RPMI7951 (cell line): ENCODE measurements at regions not wholly inside any gene's neighbourhood (a gene's known extent, or its start where the extent isn't known, plus 50 kb on each side); places are given as distances from the start of the nearest gene placed in this dataset.
A peak's percentile ranks its signal among the peaks of the same experiment; 100 is the strongest.
"Not testable (repeated sequence)": the region's sequence is repeated elsewhere in the genome, so short reads cannot be mapped to it uniquely, and the experiment has no call there.

Experiments
- DNase-seq: peaks from one replicate; pipeline ENCODE4 v3.0.0-alpha.2; 2012; ENCODE audit warnings: low read depth

- DNase-seq, result not testable (repeated sequence)
These were observed 589.2 kb downstream of the CWH43 start for GRCh38 chr4:49575250-49575649.

GRCh38 chr4:49578371-49578770 is 592.3 kb downstream of the CWH43 start:
- not testable (repeated sequence) for DNase-seq

DNA sequence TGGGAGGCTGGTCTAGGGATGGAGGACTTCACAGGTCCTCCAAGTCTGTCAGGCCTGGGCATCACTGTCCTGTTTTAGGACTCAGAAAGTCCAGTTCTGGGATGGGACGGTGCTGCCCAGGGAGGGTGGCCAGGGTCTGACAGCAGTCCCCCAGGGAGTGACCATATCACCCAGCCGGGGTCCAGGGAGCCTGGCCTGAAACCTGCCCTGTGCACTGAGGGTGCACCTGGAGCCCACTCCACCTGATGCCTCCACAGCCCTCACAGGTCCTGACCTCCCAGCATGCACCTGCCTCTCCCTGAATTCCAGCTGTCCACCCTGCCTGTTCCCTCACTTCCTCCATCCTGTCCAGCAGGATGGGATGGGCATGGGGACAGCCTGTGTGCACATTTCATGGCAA is 592.8 kb downstream of the CWH43 start:
- DNase-seq, result not testable (repeated sequence)

DNA sequence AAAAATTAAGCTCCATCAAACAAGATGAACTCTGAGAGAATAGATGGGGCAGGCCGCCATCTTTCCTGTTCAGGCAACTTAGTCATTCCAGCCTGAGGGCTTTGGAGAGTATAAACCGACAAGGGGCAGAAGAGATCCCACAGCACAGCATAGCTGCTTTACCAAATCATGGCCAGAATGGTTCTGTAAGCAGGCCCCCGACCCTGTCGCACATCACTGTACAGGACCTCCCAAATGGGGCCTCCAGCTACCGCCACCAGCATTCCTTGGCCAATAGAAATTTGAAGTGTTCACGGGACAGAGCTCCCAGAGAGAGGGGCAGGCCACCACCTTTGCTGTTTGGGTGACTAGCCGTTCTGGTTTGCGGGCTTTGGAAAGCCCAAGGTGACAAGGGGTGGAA is 594.1 kb downstream of the CWH43 start:
- not testable (repeated sequence) for DNase-seq

DNA sequence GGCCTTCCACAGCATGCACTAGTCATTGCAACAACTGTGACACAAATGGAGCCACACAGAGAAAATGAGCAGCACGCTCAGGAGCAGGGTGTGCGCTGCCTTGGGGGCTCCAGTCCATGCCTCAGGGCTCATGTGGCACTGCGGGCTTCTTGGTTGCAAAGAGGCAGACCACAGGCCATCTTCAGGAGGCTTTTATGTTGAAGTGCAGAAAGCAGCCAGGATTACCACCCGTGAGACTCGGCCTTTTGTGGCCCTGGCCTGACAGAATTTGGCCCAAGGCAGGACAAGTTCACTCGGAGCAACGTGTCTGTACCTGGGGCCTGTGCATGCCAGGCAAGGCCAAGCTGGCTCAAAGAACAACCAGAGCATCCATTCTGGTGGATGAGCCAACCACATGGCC is 602.3 kb downstream of the CWH43 start:
- DNase-seq, result not testable (repeated sequence)

DNA sequence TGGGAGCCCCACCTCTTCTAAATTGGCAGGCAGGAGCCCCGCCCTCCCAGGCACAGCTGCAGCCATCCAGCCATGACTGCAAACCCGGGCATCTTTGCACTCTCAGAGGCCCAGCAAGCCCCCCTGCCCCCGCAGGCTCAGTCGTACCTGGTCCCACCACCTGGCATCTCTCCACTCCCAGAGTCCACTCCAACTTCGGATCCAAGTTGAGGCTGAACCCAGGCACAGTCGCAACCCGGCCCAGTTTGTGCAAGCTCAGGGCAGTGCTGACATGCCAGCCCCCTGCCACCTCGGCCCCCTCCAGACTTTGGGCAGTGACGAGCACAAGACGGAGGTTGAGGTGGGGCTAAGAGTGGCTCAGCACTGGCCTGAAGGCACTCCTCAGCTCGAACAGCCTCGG is 632.4 kb downstream of the CWH43 start:
- DNase-seq, result not testable (repeated sequence)

DNA sequence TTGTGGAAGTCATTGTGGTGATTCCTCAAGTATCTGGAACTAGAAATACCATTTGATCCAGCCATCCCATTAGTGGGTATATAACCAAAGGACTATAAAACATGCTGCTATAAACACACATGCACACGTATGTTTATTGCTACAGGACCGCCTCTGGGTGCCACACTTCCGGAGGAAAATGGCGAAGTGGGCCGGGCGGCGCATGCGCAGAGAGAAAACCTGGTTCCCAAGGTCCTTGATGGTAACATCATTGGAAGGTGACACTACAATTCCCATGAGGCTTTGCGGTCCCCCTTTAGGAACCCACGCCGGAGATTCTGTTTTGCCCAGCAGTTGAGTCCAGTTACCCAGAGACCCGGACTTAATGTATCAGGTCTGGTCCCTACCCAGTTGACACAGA is 640.4 kb downstream of the CWH43 start:
- DNase-seq, result peak; percentile 30
